Cerebellar cortex (tissue), 1 donor: ENCODE measurements at regions not wholly inside any gene's neighbourhood (a gene's known extent, or its start where the extent isn't known, plus 50 kb on each side); places are given as distances from the start of the nearest gene placed in this dataset.
"Not testable (repeated sequence)": the region's sequence is repeated elsewhere in the genome, so short reads cannot be mapped to it uniquely, and the experiment has no call there.

ENCODE experiments used
- DNase-seq: peaks from one replicate; pipeline ENCODE4 v3.0.0-alpha.2; 2015; ENCODE audit warnings: low spot score

GRCh38 chr1:119191325-119191724 is 50.9 kb upstream of the WARS2 start:
- no peak for DNase-seq

- no peak for DNase-seq
Measured at GRCh38 chr1:119204197-119204960, 63.9 kb upstream of the WARS2 start.

DNA sequence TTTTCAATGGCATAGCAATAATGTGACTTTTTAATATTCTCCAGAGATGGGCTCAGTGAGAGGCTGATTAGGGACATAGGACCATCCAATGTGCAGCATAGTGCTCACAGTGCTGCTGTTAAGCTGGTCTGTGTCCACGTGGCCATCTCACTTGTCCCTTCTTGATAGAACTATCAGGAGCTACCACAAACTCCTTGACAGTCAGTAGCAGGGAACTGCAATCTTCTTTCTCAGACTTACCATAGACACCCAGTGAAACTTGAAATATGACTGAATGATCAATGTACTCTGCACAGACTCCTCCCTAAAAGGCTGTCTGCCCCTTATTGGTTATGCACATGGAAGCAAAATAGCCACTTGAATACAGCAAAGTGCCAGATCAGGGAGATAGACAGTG is 64.5 kb upstream of the WARS2 start:
- DNase-seq, result no peak

DNA sequence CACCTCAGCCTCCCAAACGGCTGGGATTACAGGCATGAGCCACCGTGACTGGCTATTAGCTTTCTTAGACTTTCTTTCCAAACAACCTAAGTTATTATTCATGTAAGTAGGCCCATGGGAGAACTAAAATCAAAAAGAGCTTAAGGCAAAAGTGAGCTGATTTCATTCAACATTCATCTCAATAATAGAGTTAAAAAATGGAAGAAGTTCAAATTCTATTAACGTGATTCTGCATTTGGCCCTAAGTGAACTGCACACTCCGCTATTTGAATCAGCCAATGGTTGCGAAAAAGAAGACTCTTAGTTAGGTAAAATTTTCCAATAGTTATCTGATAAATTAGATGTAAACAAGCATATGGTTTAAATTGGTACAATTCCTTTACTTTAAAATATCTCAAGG is 68.6 kb upstream of the WARS2 start:
- DNase-seq, result no peak

DNA sequence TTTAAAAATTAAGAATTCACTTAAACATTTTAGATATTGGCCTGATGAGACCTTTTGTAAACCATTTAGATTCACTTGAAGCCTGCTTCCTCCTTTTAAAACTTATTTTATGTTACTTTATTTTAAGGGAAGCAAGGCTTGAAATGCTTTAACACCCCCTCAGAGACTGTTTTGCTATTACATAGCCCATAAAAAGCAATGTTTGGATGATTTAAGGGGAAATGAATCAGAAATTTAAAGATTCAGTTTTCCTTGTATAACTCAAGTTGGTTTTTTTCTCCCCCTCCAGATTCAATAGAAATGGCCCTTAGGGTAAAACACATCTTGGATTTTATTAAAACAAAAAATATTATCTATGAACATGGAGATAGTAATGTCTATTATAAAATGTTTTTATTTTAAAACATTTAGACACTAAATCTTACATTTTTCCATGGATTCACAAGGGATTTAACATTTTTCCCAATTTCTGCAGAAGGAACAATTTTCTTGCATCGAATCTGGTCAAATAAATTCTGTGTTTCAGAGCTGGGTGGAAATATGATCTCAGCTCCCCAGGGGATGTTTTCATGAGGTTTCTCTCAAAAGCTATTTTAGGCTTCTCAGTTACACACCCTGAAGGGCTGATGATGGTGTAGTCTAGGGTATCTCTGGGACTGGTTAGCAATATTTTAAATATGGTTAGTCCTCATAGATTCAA is 69.3 kb upstream of the WARS2 start:
- no peak for DNase-seq

DNA sequence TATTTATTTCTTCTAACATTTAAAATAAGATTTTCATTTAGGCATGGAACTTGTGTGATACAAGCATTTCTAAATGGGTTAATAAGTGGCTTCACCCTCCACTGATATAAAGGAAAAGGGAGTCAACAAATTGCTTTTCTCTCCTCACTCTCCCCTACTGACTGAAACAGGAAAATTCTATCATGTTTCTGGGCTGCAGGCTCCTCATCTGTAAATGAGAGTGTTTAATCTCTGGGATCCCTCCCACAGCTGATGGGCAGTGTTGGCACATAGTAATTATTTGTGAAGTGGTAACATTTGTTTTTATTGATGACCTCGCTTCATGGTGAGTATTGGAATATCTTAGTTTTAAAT is 69.8 kb upstream of the WARS2 start:
- no peak for DNase-seq

- DNase-seq, result not testable (repeated sequence)
Measured at GRCh38 chr1:119213213-119213612, 72.8 kb upstream of the WARS2 start.

- not testable (repeated sequence) for DNase-seq
Measured at GRCh38 chr1:119214961-119215360, 74.5 kb upstream of the WARS2 start.

GRCh38 chr1:119217309-119217828 is 76.9 kb upstream of the WARS2 start:
- no peak for DNase-seq

GRCh38 chr1:119219711-119220110 is 79.3 kb upstream of the WARS2 start:
- DNase-seq, result no peak

- DNase-seq, result no peak
Measured at GRCh38 chr1:119220991-119221390, 80.5 kb upstream of the WARS2 start.

GRCh38 chr1:119222271-119222670 is 81.8 kb upstream of the WARS2 start:
- DNase-seq, result no peak

GRCh38 chr1:119225265-119225664 is 84.8 kb upstream of the WARS2 start:
- DNase-seq, result no peak

- DNase-seq, result no peak
Measured at GRCh38 chr1:119225831-119226230, 85.4 kb upstream of the WARS2 start.

GRCh38 chr1:119226321-119226720 is 85.9 kb upstream of the WARS2 start:
- DNase-seq, result no peak

DNA sequence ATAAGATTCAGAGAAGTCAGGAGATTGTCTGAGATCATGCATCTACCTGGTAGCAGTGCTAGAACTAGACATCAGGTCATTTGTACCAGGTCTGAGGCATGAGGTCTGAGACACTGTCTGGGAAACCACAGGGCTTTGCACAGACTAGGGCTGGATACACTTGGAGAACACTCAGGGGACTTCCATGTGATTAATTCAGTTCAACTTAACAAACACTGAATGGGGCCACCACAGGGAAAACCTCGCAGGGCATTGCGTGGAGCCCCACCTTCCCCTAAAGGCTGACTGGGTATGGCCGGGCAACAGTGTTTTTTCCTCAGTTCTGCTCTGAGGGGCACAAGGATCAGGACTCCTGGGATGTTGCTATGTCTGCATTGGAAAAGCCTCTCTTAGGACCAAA is 86.5 kb upstream of the WARS2 start:
- no peak for DNase-seq

GRCh38 chr1:119227456-119227855 is 87.0 kb upstream of the WARS2 start:
- no peak for DNase-seq

DNA sequence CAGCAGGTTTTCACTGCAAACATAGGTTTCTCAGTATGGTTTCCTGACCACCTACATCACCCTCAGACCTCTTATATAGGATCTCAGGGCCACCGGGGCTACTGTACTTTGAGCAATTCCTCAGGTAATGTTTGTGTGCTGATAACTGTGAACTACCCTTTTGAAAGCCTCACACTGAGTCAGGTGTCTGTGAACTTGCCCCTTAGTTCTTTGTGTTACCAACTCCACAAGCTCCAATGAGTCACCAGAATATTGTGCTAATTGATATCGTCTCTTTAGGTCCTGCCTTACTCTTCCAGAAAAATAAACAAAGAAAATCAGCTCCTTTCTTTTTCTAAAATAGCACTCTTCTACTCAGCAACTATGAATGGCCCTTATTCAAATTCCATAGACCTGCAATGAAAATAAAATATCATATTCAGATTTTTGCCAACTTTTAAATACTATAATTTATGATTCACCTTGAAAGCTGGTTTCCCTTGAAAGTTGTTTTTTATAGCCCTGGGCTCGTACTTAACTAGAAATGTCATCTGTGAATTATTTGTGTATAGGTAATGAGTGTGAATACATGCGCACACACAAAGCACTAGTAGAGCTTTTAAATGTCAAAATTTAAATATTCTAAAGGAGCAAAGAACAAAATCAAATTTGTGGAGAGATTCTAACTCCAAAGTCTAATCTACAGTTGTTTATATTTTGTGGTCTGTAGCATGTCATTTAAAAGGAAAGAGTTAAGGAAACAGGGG is 88.1 kb upstream of the WARS2 start:
- DNase-seq, result no peak

GRCh38 chr1:119235120-119235519 is 94.7 kb upstream of the WARS2 start:
- no peak for DNase-seq

DNA sequence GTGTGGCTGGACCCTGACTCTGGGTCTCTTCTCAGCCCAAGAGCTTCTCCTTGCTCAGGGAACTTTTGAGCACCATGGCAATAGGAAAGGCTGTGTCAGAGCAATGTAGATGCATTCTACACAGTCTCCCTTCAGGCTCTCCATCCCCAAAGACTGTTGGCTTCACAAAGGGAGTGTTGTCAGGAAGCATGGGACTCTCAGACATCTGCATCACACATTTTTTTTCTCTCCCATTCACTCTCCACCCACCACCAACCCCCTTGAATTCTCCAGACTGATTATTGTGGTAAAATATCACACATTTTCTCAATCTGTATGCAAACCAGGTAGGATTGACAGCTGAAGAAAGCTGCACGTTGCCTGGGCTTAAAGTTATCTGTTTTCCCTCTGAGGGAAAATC is 105.4 kb upstream of the WARS2 start:
- DNase-seq, result no peak

GRCh38 chr1:119249283-119249682 is 108.8 kb upstream of the WARS2 start:
- DNase-seq, result no peak

GRCh38 chr1:119250299-119250698 is 109.8 kb upstream of the WARS2 start:
- DNase-seq, result no peak

DNA sequence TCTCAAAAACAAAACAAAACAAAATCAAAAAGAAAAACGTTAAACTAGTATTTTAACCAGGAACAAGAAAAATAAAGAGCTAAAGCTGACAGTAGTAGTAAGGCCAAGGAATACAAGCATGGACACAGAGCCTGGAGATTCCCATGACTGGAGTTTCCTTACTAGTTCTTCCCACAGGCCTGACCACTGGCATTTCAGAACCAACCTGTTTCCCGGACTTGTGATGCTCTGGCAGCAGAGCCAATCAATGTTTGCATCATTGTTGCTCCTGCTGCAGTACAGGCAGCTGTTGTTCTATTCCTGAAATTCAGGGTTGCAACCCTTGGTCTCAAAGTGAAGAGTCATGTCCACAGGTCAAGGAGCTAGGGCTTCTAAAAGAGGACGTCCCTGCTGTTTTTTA is 111.3 kb upstream of the WARS2 start:
- no peak for DNase-seq
